22Rv1 (cell line): ENCODE measurements at regions not wholly inside any gene's neighbourhood (a gene's known extent, or its start where the extent isn't known, plus 50 kb on each side); places are given as distances from the start of the nearest gene placed in this dataset.

Experiments
- H3K27ac ChIP-seq: fragments of 450-650 bp; 2 replicates; pipeline ENCODE4 v1.5.1; 2017
- ZFX ChIP-seq: fragments of 450-650 bp; IDR thresholded peaks from 2 replicates; pipeline ENCODE4 v1.6.1; 2017; ENCODE audit warnings: antibody characterized with exemption, borderline replicate concordance
- TF ChIP-seq, protein P1 (sequence below): fragments of 450-650 bp; IDR thresholded peaks from 2 replicates; pipeline ENCODE4 v1.5.1; 2017; ENCODE audit warnings: mild to moderate bottlenecking

GRCh38 chr9:95776176-95776575 lies 99.3 kb upstream of the ERCC6L2 start:
- H3K27ac ChIP-seq, result no peak overlapping the region
- no peak for TF ChIP-seq ZFX
- TF ChIP-seq, protein P1, sequence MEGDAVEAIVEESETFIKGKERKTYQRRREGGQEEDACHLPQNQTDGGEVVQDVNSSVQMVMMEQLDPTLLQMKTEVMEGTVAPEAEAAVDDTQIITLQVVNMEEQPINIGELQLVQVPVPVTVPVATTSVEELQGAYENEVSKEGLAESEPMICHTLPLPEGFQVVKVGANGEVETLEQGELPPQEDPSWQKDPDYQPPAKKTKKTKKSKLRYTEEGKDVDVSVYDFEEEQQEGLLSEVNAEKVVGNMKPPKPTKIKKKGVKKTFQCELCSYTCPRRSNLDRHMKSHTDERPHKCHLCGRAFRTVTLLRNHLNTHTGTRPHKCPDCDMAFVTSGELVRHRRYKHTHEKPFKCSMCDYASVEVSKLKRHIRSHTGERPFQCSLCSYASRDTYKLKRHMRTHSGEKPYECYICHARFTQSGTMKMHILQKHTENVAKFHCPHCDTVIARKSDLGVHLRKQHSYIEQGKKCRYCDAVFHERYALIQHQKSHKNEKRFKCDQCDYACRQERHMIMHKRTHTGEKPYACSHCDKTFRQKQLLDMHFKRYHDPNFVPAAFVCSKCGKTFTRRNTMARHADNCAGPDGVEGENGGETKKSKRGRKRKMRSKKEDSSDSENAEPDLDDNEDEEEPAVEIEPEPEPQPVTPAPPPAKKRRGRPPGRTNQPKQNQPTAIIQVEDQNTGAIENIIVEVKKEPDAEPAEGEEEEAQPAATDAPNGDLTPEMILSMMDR, result no peak

DNA sequence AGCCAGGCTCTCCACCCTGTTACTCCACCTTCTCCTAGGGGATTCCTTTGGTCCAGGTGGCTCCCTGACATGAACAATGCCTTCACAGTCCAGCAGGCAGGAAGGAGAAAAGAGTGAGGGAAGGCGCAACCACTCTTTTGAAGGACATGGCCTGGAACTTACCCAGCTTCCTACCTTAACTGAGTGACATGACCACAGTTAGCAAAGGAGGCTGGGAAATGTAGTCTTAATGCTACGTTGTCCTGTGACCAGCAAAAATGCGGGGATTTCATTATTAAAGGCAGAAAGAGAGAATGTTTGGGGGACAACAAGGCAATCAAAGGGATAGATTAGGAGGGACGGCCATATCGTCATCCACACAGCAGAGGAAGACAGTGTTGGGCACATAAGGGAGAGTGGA lies 100.3 kb upstream of the ERCC6L2 start:
- H3K27ac ChIP-seq, result no peak overlapping the region
- TF ChIP-seq ZFX, result no peak
- TF ChIP-seq, protein P1, result no peak

DNA sequence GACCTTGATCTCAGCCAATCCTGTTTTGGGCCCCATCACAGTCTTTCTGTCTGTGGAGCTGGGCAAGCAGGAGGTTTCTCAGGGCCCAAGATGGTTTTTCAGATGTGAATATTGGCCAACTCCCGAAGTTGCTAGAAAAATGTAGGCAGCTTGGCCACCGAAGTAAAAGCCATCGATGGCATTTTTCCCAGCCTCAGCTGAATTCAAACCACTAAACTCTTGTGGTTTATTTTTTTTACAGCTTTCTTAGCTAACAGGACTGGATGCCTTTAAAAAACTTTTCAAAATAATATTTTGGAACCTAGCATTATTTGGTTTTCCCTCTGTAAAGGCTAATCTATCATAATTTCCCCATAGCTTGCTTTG lies 102.5 kb upstream of the ERCC6L2 start:
- TF ChIP-seq ZFX, result no peak
- TF ChIP-seq, protein P1, result no peak
- H3K27ac ChIP-seq, result no peak overlapping the region

- TF ChIP-seq, protein P1, result no peak
- TF ChIP-seq ZFX, result no peak
- no peak overlapping the region for H3K27ac ChIP-seq
Observed at GRCh38 chr9:95772320-95773052, 103.0 kb upstream of the ERCC6L2 start.

DNA sequence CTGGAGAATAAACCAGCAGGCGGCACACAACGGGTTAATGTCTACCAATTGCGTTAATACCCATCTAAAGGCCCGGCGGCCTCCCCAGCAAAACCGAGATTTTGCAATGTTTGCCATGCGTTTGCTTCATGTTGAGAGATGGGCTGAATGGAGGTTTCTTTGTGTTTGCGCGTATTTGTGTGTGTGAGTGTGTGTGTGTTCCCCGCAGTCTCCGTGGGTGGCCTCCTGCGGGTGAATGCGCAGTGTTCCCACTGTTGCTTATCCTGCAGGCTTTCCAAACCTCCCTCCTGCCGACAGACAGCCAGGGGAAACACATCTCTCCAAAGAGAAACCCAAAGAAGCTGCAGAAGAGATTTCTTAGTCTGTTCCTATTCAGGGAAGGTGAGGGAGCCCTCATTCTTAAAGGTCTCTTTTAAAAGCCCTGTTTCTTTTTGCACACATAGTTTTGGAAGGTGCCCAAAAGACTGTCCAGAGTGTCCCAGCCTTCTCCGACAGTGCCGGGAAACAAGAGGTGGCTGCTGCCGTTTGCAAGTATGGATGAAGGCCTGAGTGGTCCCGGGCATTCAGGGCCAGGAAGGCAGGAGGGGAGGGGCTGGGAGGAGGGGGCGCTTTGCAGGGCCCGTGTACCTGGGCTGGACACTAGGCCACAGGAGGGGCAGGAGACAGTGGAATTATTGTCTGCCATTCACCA lies 103.8 kb upstream of the ERCC6L2 start:
- TF ChIP-seq, protein P1, result no peak
- TF ChIP-seq ZFX, result no peak
- no peak overlapping the region for H3K27ac ChIP-seq

- TF ChIP-seq, protein P1, result no peak
- no peak for TF ChIP-seq ZFX
- H3K27ac ChIP-seq, result no peak overlapping the region
Observed at GRCh38 chr9:95770653-95771131, 104.8 kb upstream of the ERCC6L2 start.

DNA sequence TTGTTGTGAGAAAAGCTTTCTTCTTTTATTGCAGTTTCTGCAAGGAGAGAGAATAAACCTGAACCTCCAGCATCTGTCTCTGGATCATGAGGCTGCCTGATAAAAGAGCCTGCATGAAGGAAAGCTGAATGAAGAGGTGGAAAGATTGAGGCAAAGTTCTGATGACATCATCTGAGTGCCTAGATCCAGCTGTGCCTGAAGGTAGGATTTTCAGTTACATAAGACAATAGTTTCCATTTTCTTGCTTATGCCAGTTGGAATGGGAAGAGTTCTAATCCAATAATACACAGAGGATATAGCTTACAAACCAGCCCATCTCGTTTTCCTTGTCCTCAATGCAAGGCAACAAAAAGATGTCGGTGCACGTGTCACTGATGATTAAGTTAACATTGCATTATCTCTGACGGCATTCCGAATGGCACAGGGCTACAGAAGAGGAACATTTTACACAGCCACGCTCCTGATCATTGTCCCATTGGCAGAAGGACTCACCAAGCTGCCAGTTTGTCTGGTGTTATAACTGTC lies 105.5 kb upstream of the ERCC6L2 start:
- TF ChIP-seq, protein P1, result no peak
- no peak for TF ChIP-seq ZFX

More for the DNA sequence above, 105.5 kb upstream of the ERCC6L2 start:
- H3K27ac ChIP-seq, result no peak overlapping the region
